Frontal cortex (tissue), 3 donors: ENCODE measurements at regions not wholly inside any gene's neighbourhood (a gene's known extent, or its start where the extent isn't known, plus 50 kb on each side); places are given as distances from the start of the nearest gene placed in this dataset.

ENCODE experiments used
- DNase-seq, 2 donors: peaks; one replicate each; pipeline ENCODE4 v3.0.0; 2012; ENCODE audit warnings: low spot score in 2 of 2
- FAIRE-seq: peaks from 2 replicates; lab custom pipeline; 2012; peaks lifted over from hg19 to GRCh38; lab: Jason Lieb, UNC
- donor health status: control.
- donor health status: control.
- donor health status: control.

- FAIRE-seq, result no peak
- no peak for DNase-seq
Observed at GRCh38 chr13:95492044-95492801, 60.3 kb upstream of the CLDN10 start.

GRCh38 chr13:95494082-95494681, 58.3 kb upstream of the CLDN10 start:
- FAIRE-seq (peak; percentile 52), DNase-seq (peak in 1 of 2 donors; percentile 46)

GRCh38 chr13:95496485-95496884, 56.0 kb upstream of the CLDN10 start:
- DNase-seq (no peak), FAIRE-seq (no peak)

GRCh38 chr13:95497381-95497807, 55.1 kb upstream of the CLDN10 start:
- FAIRE-seq, result no peak
- peak; percentile 8 to 20 for DNase-seq

- DNase-seq, result no peak
- no peak for FAIRE-seq
Observed at GRCh38 chr13:95498886-95499285, 53.6 kb upstream of the CLDN10 start.

GRCh38 chr13:95499811-95500712, 52.5 kb upstream of the CLDN10 start:
- FAIRE-seq (no peak), DNase-seq (no peak)

- DNase-seq (no peak), FAIRE-seq (no peak)
Observed at GRCh38 chr13:95502216-95502615, 50.3 kb upstream of the CLDN10 start.
